Activated CD4-positive, alpha-beta T cell treated with anti-CD3 and anti-CD28 coated beads for 1 hour (primary cell): ENCODE measurements at regions not wholly inside any gene's neighbourhood (a gene's known extent, or its start where the extent isn't known, plus 50 kb on each side); places are given as distances from the start of the nearest gene placed in this dataset.

Experiments
- DNase-seq: peaks from one replicate; pipeline ENCODE4 v3.0.0-alpha.2; 2020

DNA sequence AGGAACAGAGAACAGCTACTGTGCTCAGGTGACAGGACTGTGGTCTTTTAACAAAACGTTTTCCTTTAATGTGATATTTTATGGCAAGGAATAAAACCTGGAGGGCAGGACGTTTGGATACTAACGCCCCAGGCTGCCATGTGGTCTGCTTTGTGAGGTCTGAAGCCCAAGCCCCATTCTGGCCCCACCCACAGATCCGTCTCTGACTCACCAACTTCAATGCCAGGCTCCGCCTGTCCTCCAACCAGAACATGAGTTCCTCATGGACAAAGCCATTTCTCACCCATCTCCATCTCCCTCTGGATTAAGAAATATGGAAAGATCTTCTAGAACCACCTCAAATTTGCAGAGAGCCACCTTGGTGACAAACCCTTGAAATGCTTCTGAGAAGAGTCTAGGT is 148.8 kb downstream of the CRYBB2 start:
- no peak for DNase-seq

DNA sequence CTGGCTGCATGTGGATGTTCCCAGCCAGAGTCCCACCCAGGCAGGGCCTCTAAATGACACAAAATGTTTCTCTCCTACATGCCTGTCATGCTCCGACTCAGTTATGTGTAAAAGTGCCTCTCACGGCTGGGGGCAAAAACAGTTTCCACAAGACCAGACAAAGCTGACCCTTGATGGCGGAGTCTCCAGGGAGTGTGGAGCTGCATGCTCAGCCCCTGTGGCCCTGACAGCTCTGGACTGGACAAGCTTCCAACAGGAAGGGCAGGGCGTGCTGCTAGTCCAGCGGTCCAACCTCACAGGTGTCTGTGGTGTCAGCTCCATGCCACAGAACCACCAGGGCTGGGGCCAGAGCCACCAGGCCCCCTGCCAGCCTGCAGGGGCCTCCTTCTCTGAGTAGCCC is 149.6 kb downstream of the CRYBB2 start:
- DNase-seq: no peak

GRCh38 chr22:25370322-25370721 is 150.9 kb downstream of the CRYBB2 start:
- no peak for DNase-seq

GRCh38 chr22:25372000-25372595 is 152.7 kb downstream of the CRYBB2 start:
- DNase-seq: no peak

GRCh38 chr22:25373961-25374360 is 154.5 kb downstream of the CRYBB2 start:
- no peak for DNase-seq

DNA sequence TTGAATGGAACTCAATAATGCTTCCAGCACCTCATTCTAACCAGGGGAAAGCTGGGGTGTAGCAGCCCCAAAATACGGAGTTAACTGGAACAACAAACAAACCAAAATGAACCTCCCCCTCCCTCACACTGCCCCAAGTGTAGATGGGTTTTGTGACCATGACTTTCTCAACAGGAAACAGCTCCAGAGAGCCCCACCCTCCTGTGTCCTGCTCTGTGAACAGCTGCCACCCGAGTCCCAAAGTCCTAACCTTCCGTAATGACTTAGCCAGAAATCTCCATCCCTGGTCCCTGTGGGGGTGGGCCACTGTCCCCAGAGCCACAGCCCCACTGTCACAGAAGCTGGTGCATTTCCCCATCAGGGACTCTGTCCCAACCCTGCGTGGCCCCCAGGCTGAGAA is 155.4 kb downstream of the CRYBB2 start:
- DNase-seq: no peak

DNA sequence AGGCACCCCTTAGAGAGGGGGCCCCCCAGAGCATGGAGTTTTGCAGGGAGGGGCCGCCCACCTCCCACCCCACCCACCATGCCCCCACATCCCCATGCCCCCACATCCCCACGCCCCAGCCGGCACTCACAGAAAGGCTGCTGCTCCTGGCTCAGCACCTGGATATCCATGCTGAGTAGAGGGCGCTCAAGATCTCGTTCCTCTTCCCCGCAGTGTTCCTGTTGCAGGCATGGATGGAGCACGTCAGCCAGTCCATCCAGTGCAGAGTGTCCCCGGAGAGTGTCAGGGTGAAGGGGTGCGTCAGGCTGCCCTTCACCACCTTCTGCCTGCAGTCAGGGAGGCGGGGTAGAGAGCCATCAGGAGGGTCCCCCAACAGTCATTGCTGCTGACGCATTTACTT is 156.2 kb downstream of the CRYBB2 start:
- no peak for DNase-seq

GRCh38 chr22:25377699-25378098 is 158.3 kb downstream of the CRYBB2 start:
- no peak for DNase-seq

GRCh38 chr22:25380122-25380747 is 160.8 kb downstream of the CRYBB2 start:
- no peak for DNase-seq

GRCh38 chr22:25382762-25383161 is 163.3 kb downstream of the CRYBB2 start:
- DNase-seq: no peak

- no peak for DNase-seq
These were observed 163.9 kb downstream of the CRYBB2 start for GRCh38 chr22:25383278-25383820.

DNA sequence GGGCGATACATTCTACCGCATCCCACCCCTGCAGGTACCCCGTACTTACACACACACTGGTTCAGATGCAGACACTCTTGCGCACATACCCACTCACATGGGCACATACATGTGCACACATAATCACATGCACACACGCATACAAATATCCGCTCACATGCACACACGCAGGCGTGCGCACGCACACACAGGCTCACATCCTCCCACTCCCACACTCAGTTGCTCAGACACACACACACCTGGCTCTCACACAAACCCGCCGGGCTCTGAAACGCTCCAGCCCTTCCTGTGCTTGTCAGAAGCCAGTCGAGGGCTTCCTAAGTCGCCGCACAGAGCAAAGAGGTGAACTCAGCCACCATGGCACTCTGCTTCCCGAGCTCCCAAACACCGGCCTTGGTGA is 164.5 kb downstream of the CRYBB2 start:
- no peak for DNase-seq

DNA sequence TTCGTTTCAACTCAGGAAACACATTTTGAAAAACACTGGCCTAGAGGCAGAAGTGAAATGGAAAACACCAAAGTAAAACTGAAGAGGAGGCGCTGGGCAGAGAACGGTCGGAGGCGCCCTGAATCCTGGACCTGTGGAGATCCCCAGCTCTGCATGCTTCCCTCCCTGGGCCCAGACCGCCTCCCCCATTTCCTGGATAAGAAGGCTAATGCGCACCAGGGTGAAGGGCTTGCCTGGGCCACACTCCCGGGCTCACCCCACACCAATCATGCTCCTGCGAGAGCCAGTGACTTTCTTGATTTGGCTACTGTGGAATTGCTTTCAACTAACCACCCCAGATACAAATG is 167.1 kb downstream of the CRYBB2 start:
- DNase-seq: no peak

DNA sequence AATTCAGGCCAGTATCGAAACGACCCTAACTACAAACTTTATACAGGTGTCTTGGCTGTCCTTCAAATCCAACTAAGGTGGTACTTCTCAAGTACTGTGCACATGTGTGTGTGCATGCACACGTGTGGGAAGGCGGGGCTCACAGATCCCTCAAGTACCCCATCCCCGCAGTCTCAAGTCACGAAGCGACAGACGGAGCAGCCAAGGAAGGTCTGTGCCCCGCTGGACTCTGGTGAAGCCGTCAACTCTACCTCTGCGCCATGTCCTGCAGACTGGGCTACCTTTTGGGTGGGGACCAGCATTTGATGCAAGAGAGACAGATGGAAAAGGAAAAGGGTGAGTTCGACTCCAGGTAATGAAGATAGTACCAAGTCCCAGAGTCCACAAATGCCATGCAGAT is 169.0 kb downstream of the CRYBB2 start:
- no peak for DNase-seq

DNA sequence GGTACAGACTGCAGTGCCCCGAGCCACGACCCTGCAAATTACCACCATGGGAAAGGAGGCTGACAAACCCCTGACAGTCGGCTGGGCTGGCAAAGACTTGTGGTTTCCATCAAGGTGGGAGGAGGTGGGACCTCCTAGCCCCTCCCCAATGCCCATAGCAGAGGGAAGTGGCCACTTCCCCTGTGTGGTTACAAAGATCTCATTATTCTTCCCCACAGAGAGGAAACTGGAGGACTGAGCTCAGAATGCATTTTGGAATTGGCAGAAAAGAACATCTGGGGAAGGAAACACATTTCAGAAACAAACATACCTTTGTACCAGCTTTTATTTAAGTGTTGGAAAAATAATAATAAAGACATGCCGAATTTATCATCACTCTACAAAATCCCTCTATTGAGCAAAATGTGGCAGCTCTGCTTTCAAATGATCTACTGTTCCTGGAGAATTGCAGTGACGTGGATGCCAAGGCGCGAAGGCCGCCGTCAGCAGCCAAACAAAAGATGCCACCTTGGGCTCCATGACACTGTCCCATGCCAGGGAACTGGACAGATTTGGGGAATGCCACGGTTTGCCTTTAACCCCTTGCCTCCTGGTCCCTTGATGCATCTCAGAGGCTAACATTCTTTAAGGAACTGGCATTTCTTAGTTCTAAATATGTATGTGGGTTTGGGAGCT is 169.6 kb downstream of the CRYBB2 start:
- no peak for DNase-seq

DNA sequence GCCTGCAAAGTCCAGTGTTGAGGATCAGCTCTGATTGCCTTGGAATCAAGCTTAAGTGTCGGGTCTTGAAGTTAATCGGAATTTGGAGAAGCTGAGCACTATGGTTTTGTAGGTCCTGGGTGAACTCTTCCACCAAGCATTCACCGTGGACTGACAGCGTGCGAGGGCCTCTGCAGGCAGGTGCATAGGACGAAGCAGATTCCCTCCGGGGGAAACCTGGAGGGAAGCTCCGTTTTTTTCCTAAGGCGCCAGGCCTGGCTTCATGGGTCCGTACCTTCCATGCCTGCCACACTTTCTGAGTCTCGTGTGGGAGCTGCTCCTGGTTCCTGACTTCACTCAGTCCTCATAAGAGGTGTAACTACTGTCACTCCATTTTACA is 170.1 kb downstream of the CRYBB2 start:
- no peak for DNase-seq

DNA sequence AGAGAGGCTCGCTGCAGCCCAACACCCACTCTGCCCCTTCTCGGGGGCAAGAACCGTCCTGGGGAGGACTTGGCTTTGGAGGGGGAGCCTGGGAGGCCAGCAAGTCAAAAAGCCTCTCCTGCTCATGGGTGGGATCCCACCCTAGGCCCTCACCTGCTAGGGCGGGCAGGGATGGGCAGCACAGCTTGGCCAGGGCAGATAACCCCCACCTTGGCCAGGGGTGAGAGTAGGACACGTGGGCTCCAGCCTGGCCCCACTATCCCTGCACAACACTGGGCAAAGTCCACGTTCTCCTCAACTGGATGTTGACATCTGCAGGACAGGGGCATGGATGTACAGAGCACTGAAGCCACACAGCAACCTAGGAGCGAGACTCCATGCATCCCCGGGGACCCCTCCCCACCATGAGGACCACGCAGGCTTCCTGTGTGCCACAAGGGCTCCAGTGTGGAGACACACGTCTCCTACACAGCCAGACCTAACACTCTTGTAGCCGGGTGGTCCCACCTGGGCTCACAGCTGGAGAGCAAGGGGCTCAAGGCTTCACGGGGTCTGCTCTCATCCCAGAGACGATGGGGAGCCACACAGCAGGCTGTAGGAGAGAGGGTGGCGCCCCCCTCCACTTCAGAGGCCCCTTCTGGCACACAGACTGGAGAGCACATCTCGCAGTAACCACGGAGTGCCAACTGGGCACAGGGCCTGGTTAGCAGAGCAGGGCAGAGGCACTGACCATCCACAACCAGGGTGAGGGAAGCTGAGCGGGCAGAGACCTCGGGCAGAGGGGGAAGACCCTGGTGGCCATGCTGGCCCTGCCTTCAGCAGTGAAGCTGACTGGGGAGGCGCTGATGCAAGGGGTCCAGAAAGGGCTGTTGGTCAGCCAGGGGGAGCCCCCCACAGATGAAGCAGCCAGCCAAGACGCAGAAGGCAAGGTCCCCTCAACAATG is 171.1 kb downstream of the CRYBB2 start:
- DNase-seq: no peak

DNA sequence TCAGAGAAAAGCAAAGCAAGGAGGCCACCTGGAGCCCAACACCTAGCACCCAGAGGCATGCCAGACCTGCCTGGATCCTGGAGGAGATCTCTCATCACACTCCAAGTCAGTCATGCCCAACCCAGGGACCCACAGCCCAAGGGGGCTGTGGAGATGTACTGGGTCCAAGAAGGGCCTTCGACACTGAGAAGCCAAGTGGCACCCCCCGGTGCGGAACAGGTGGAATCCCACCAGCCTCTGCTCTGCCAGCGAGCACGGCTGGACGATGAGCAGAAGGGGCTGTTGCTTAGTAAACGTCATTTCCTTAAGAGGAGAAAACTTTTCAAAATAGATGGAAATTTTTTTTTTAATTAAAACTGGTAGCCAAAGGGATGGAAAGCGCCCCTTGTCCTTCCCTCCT is 171.9 kb upstream of the GRK3 start:
- no peak for DNase-seq

DNA sequence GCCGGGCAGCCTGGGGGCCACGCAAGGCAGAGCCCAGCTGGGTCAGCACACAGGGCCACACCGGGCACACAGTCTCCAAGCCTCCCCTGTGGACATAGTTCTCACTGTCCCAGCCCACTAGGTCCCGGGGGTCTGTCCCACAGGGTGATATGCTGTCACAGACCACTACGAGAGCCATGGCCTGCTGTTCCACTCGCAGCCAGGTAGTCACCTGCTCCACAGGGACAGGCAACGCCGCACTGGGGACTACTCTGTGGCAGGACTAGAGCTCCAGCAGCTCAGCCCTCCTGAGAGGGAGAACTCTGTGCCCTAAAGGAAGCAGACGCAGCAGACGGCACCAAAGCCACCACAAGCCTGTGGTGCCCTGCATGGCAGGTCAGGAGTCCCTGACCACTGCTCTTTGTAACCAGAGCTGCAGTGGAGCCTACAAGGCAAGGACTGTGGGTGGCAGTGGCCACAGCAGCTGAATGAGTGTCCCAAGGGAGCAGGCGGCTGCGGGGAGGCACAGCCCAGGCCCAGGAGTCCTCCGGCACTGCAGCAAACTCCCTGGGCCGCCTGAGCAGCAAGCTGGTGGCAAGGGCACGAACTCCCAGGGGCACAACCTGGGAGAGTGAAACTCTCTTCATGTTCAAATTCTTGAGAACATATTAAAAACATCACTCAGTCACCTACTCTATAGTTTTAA is 171.2 kb upstream of the GRK3 start:
- DNase-seq: no peak

DNA sequence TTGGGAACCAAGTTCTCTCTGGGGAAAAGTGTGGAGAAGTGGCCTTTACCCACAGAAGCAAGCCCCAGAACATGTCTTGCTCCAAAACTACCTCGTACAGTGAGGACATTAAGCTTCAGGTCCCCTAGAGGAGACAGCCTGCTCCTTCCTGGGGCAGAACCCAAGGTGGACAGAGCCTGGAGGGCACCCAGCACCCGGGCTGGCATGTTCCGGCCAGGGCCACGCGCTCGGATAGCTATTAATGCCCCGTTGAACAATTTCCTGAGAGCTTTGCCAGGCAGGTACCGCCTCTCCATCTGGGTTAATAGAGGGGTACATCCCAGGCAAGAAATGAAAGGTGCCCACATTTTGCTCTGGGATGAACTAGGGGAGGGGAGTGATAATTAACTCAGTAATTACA is 169.0 kb upstream of the GRK3 start:
- no peak for DNase-seq

GRCh38 chr22:25395915-25396314 is 168.6 kb upstream of the GRK3 start:
- DNase-seq: no peak

- no peak for DNase-seq
These were observed 167.8 kb upstream of the GRK3 start for GRCh38 chr22:25396615-25397200.
